ENCODE measurements at regions not wholly inside any gene's neighbourhood (a gene's known extent, or its start where the extent isn't known, plus 50 kb on each side); places are given as distances from the start of the nearest gene placed in this dataset.

- peaks cover 2% of the 10 kb centered on the region for H3K9me3 Mint-ChIP-seq
- no peak overlapping the region for H3K27ac Mint-ChIP-seq
- H3K4me3 Mint-ChIP-seq = no peak overlapping the region
- intact Hi-C loops (cut with micrococcal nuclease) = no loop called here
- H3K4me1 Mint-ChIP-seq (ENCODE audit: low read depth) = no peaks in the 10 kb centered on the region
- CTCF ChIA-PET = no interaction called here
- DNase-seq = no peak
- H3K36me3 Mint-ChIP-seq (ENCODE audit: low read depth) = no peaks in the 10 kb centered on the region
- H3K27me3 Mint-ChIP-seq (ENCODE audit: low read depth) = no peaks in the 10 kb centered on the region
Measured at GRCh38 chr6:103268335-103268734, 1591.4 kb downstream of the HACE1 start.

GRCh38 chr6:103264020-103264419, 1595.7 kb downstream of the HACE1 start:
- H3K36me3 Mint-ChIP-seq (ENCODE audit: low read depth) = no peaks in the 10 kb centered on the region
- H3K9me3 Mint-ChIP-seq = peaks cover 2% of the 10 kb centered on the region
- no peaks in the 10 kb centered on the region for H3K4me1 Mint-ChIP-seq (ENCODE audit: low read depth)
- DNase-seq = no peak
- H3K27ac Mint-ChIP-seq = no peak overlapping the region
- no peaks in the 10 kb centered on the region for H3K27me3 Mint-ChIP-seq (ENCODE audit: low read depth)
- intact Hi-C loops (cut with micrococcal nuclease) = no loop called here
- H3K4me3 Mint-ChIP-seq = no peak overlapping the region
- CTCF ChIA-PET = no interaction called here

GRCh38 chr6:103255132-103255531, 1604.6 kb downstream of the HACE1 start:
- H3K27me3 Mint-ChIP-seq (ENCODE audit: low read depth) = no peaks in the 10 kb centered on the region
- peaks cover 7% of the 10 kb centered on the region for H3K9me3 Mint-ChIP-seq
- DNase-seq = no peak
- no peaks in the 10 kb centered on the region for H3K36me3 Mint-ChIP-seq (ENCODE audit: low read depth)
- CTCF ChIA-PET = no interaction called here
- no peak overlapping the region for H3K4me3 Mint-ChIP-seq
- no peaks in the 10 kb centered on the region for H3K4me1 Mint-ChIP-seq (ENCODE audit: low read depth)
- no peak overlapping the region for H3K27ac Mint-ChIP-seq
- intact Hi-C loops (cut with micrococcal nuclease) = no loop called here

- Mint-ChIP-seq H3K4me1 (ENCODE audit: low read depth) (no peaks in the 10 kb centered on the region), H3K27ac (no peak overlapping the region), H3K4me3 (no peak overlapping the region), H3K27me3 (ENCODE audit: low read depth) (no peaks in the 10 kb centered on the region), H3K9me3 (no peaks in the 10 kb centered on the region), H3K36me3 (ENCODE audit: low read depth) (no peaks in the 10 kb centered on the region)
- CTCF ChIA-PET = no interaction called here
- intact Hi-C loops (cut with micrococcal nuclease) = no loop called here
- DNase-seq = no peak
Measured at GRCh38 chr6:103236923-103237322, 1622.8 kb downstream of the HACE1 start.

GRCh38 chr6:103231181-103231580, 1628.5 kb downstream of the HACE1 start:
- Mint-ChIP-seq H3K4me3 (no peak overlapping the region), H3K36me3 (ENCODE audit: low read depth) (no peaks in the 10 kb centered on the region), H3K4me1 (ENCODE audit: low read depth) (no peaks in the 10 kb centered on the region), H3K27ac (no peak overlapping the region), H3K27me3 (ENCODE audit: low read depth) (no peaks in the 10 kb centered on the region), H3K9me3 (peaks cover 9% of the 10 kb centered on the region)
- CTCF ChIA-PET = no interaction called here
- intact Hi-C loops (cut with micrococcal nuclease) = no loop called here
- DNase-seq = no peak

- CTCF ChIA-PET = no interaction called here
- Mint-ChIP-seq H3K9me3 (no peaks in the 10 kb centered on the region), H3K36me3 (ENCODE audit: low read depth) (no peaks in the 10 kb centered on the region), H3K27me3 (ENCODE audit: low read depth) (no peaks in the 10 kb centered on the region), H3K27ac (no peak overlapping the region), H3K4me3 (no peak overlapping the region), H3K4me1 (ENCODE audit: low read depth) (no peaks in the 10 kb centered on the region)
- intact Hi-C loops (cut with micrococcal nuclease) = no loop called here
- no peak for DNase-seq
Measured at GRCh38 chr6:103215847-103216246, 1643.9 kb downstream of the HACE1 start.

GRCh38 chr6:103210686-103211085, 1649.0 kb downstream of the HACE1 start:
- H3K27me3 Mint-ChIP-seq (ENCODE audit: low read depth) = no peaks in the 10 kb centered on the region
- CTCF ChIA-PET = no interaction called here
- H3K9me3 Mint-ChIP-seq = no peaks in the 10 kb centered on the region
- DNase-seq = no peak
- intact Hi-C loops (cut with micrococcal nuclease) = no loop called here
- no peaks in the 10 kb centered on the region for H3K36me3 Mint-ChIP-seq (ENCODE audit: low read depth)
- no peak overlapping the region for H3K4me3 Mint-ChIP-seq
- H3K4me1 Mint-ChIP-seq (ENCODE audit: low read depth) = no peaks in the 10 kb centered on the region
- no peak overlapping the region for H3K27ac Mint-ChIP-seq

- H3K27ac Mint-ChIP-seq = no peak overlapping the region
- DNase-seq = no peak
- no peak overlapping the region for H3K4me3 Mint-ChIP-seq
- peaks cover 5% of the 10 kb centered on the region for H3K9me3 Mint-ChIP-seq
- H3K36me3 Mint-ChIP-seq (ENCODE audit: low read depth) = no peaks in the 10 kb centered on the region
- H3K27me3 Mint-ChIP-seq (ENCODE audit: low read depth) = no peaks in the 10 kb centered on the region
- CTCF ChIA-PET = no interaction called here
- intact Hi-C loops (cut with micrococcal nuclease) = no loop called here
- no peaks in the 10 kb centered on the region for H3K4me1 Mint-ChIP-seq (ENCODE audit: low read depth)
Measured at GRCh38 chr6:103198386-103198785, 1661.3 kb downstream of the HACE1 start.

GRCh38 chr6:103193413-103193812, 1666.3 kb downstream of the HACE1 start:
- no peaks in the 10 kb centered on the region for H3K27me3 Mint-ChIP-seq (ENCODE audit: low read depth)

GRCh38 chr6:103191391-103192093, 1668.2 kb downstream of the HACE1 start:
- H3K4me1 Mint-ChIP-seq (ENCODE audit: low read depth) = no peaks in the 10 kb centered on the region
- H3K4me3 Mint-ChIP-seq = no peak overlapping the region
- DNase-seq = no peak
- no peaks in the 10 kb centered on the region for H3K27me3 Mint-ChIP-seq (ENCODE audit: low read depth)
- H3K9me3 Mint-ChIP-seq = no peaks in the 10 kb centered on the region
- H3K27ac Mint-ChIP-seq = no peak overlapping the region
- intact Hi-C loops (cut with micrococcal nuclease) = no loop called here
- H3K36me3 Mint-ChIP-seq (ENCODE audit: low read depth) = no peaks in the 10 kb centered on the region
- CTCF ChIA-PET = no interaction called here

More at GRCh38 chr6:103193413-103193812, 1666.3 kb downstream of the HACE1 start:
- Mint-ChIP-seq H3K4me1 (ENCODE audit: low read depth) (no peaks in the 10 kb centered on the region), H3K36me3 (ENCODE audit: low read depth) (no peaks in the 10 kb centered on the region), H3K27ac (no peak overlapping the region), H3K4me3 (no peak overlapping the region), H3K9me3 (peaks cover 2% of the 10 kb centered on the region)
- no peak for DNase-seq
- intact Hi-C loops (cut with micrococcal nuclease) = no loop called here
- CTCF ChIA-PET = no interaction called here

GRCh38 chr6:103184776-103185175, 1674.9 kb downstream of the HACE1 start:
- CTCF ChIA-PET = no interaction called here
- Mint-ChIP-seq H3K4me1 (ENCODE audit: low read depth) (no peaks in the 10 kb centered on the region), H3K9me3 (peaks cover 5% of the 10 kb centered on the region), H3K36me3 (ENCODE audit: low read depth) (no peaks in the 10 kb centered on the region), H3K4me3 (no peak overlapping the region), H3K27ac (no peak overlapping the region), H3K27me3 (ENCODE audit: low read depth) (no peaks in the 10 kb centered on the region)
- DNase-seq = no peak
- intact Hi-C loops (cut with micrococcal nuclease) = no loop called here

GRCh38 chr6:103183831-103184411, 1675.8 kb downstream of the HACE1 start:
- intact Hi-C loops (cut with micrococcal nuclease) = no loop called here
- no peaks in the 10 kb centered on the region for H3K4me1 Mint-ChIP-seq (ENCODE audit: low read depth)
- CTCF ChIA-PET = no interaction called here
- H3K4me3 Mint-ChIP-seq = no peak overlapping the region
- no peaks in the 10 kb centered on the region for H3K36me3 Mint-ChIP-seq (ENCODE audit: low read depth)
- peaks cover 5% of the 10 kb centered on the region for H3K9me3 Mint-ChIP-seq
- DNase-seq = no peak
- H3K27ac Mint-ChIP-seq = no peak overlapping the region
- H3K27me3 Mint-ChIP-seq (ENCODE audit: low read depth) = no peaks in the 10 kb centered on the region

GRCh38 chr6:103178193-103178592, 1681.5 kb downstream of the HACE1 start:
- intact Hi-C loops (cut with micrococcal nuclease) = no loop called here
- Mint-ChIP-seq H3K4me3 (no peak overlapping the region), H3K4me1 (ENCODE audit: low read depth) (no peaks in the 10 kb centered on the region), H3K27ac (no peak overlapping the region), H3K36me3 (ENCODE audit: low read depth) (peaks cover 1% of the 10 kb centered on the region), H3K9me3 (peaks cover 7% of the 10 kb centered on the region), H3K27me3 (ENCODE audit: low read depth) (no peaks in the 10 kb centered on the region)
- DNase-seq = no peak
- CTCF ChIA-PET = no interaction called here
